Activated T-cell treated with anti-CD3 and anti-CD28 coated beads, Interleukin-2, amount 50 U/mL, for 24 hours (primary cell): ENCODE measurements at regions not wholly inside any gene's neighbourhood (a gene's known extent, or its start where the extent isn't known, plus 50 kb on each side); places are given as distances from the start of the nearest gene placed in this dataset.

Experiments
- DNase-seq: peaks from one replicate; pipeline ENCODE4 v3.0.0-alpha.2; 2020
- H3K27ac Mint-ChIP-seq: 2 replicates; pipeline ENCODE4 v1.8.0; 2020; ENCODE audit warnings: mild to moderate bottlenecking, mixed read lengths
- H3K27me3 Mint-ChIP-seq: 2 replicates; pipeline ENCODE4 v1.8.0; 2020; ENCODE audit warnings: mixed read lengths
- H3K36me3 Mint-ChIP-seq: 2 replicates; pipeline ENCODE4 v1.8.0; 2020; ENCODE audit warnings: low read depth, mixed read lengths
- H3K4me1 Mint-ChIP-seq: 2 replicates; pipeline ENCODE4 v1.8.0; 2020; ENCODE audit warnings: low read depth, mixed read lengths
- H3K4me3 Mint-ChIP-seq: 2 replicates; pipeline ENCODE4 v1.8.0; 2020; ENCODE audit warnings: mild to moderate bottlenecking, moderate library complexity, mixed read lengths
- H3K9me3 Mint-ChIP-seq: 2 replicates; pipeline ENCODE4 v1.8.0; 2020; ENCODE audit warnings: mixed read lengths

DNA sequence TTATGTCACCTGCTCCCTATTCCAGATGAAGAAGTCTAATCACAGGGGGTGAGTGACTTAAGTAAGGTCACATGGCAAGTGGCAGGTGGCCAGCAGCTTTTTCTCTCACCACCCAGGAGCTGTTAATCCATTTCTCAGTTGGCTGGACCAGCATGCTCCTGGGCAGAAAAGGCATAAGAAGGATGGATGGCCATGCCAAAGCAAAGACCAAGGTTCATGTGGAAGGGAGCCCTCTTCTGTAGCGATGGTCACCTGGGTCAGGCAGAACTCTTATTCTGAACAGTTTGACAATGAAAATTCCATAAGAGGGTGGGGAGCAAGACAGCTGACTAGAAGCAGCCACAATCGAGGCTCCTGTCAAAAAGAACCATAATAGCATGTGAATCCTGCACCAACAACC lies 538.1 kb downstream of the SUCLA2 start:
- no peak overlapping the region for H3K27ac Mint-ChIP-seq
- peaks cover 12% of the 10 kb centered on the region for H3K9me3 Mint-ChIP-seq
- no peak for DNase-seq
- no peaks in the 10 kb centered on the region for H3K4me1 Mint-ChIP-seq
- H3K36me3 Mint-ChIP-seq, result no peaks in the 10 kb centered on the region
- H3K27me3 Mint-ChIP-seq, result no peaks in the 10 kb centered on the region
- no peak overlapping the region for H3K4me3 Mint-ChIP-seq

DNA sequence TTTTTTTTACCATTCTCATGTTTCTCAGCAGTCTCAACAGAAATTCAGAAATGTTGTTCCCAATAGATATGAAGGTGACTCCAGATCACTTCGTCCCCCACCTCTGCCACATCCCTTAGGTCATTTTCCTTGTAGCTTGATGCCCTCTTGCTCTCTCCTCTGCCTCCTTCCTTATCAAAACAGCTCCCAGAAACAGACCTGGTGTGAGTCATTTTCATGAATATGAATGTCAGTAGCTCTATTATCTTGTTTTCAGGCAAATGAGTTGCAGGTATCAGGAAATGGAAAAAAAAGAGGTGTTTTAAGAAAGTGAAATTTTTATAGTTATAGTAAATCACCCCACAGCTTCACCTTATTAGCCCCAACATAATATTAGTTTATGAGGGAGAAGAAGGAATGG lies 539.3 kb downstream of the SUCLA2 start:
- no peak overlapping the region for H3K27ac Mint-ChIP-seq
- DNase-seq, result no peak
- no peak overlapping the region for H3K4me3 Mint-ChIP-seq
- peaks cover 6% of the 10 kb centered on the region for H3K9me3 Mint-ChIP-seq
- no peaks in the 10 kb centered on the region for H3K4me1 Mint-ChIP-seq
- no peaks in the 10 kb centered on the region for H3K36me3 Mint-ChIP-seq
- no peaks in the 10 kb centered on the region for H3K27me3 Mint-ChIP-seq

DNA sequence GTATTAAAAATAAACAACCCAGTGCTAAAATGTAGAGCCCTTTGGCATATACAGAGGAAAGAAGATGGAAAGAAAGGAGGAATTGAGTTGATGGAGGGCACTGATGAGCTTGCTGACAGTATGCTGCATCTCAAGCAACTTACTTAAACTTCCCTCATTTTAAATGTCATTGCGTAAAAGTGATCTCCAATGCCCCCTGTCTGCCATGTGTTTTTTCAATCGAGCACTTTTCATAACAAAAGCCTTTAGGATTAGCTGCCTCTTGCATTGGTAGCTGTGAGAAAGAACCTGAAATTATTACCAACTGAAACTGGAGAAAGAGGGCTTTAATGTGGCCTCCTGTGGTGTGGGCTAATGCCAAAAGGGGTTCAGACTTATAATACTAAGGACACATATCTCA lies 541.6 kb downstream of the SUCLA2 start:
- H3K9me3 Mint-ChIP-seq, result no peaks in the 10 kb centered on the region

DNA sequence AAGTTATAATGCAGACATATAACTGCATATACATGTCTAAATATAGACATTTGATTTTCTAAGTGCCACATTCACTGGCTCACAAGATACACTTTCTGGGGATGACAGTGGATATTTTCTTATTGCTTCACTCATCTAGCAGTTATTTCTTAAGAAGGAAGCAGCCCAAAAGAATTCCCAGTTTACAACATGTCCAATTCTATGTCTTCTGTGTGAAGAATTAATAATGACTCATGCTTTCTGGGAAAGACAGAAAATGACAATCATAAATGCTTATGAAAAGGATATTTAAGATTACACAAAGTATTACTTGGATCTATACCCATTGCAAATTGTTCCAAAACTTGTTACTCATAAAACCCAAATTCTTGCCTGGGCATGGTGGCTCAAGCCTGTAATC lies 543.4 kb downstream of the SUCLA2 start:
- H3K27me3 Mint-ChIP-seq, result no peaks in the 10 kb centered on the region
- no peak overlapping the region for H3K4me3 Mint-ChIP-seq

More for the DNA sequence above, 541.6 kb downstream of the SUCLA2 start:
- Mint-ChIP-seq H3K36me3 (no peaks in the 10 kb centered on the region), H3K27ac (no peak overlapping the region), H3K27me3 (no peaks in the 10 kb centered on the region), H3K4me1 (no peaks in the 10 kb centered on the region), H3K4me3 (no peak overlapping the region)
- DNase-seq, result no peak

DNA sequence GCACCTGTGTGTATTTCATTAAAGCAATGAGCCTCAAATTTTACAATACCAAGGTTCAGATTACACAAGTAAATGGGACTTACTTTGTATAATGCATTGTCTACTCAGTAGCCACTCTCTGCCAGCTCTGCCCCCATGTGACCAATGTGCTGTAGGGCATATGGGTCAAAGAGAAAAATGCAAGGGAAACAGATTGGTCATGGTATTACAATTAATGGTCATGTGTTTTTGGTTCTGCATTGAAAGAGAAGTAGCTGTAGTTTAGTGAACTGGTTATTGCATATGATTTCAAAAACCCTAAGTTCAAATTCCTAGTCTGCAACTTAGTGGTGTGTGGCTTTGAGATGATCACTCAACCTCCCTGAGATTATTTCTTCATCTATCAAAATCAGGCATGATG lies 545.4 kb downstream of the SUCLA2 start:
- peaks cover 2% of the 10 kb centered on the region for H3K9me3 Mint-ChIP-seq
- no peaks in the 10 kb centered on the region for H3K27me3 Mint-ChIP-seq
- no peak for DNase-seq
- H3K27ac Mint-ChIP-seq, result no peak overlapping the region
- H3K36me3 Mint-ChIP-seq, result no peaks in the 10 kb centered on the region
- no peak overlapping the region for H3K4me3 Mint-ChIP-seq
- H3K4me1 Mint-ChIP-seq, result no peaks in the 10 kb centered on the region

More for the DNA sequence above, 543.4 kb downstream of the SUCLA2 start:
- H3K27ac Mint-ChIP-seq, result no peak overlapping the region
- no peaks in the 10 kb centered on the region for H3K4me1 Mint-ChIP-seq
- no peaks in the 10 kb centered on the region for H3K36me3 Mint-ChIP-seq
- no peaks in the 10 kb centered on the region for H3K9me3 Mint-ChIP-seq
- no peak for DNase-seq

DNA sequence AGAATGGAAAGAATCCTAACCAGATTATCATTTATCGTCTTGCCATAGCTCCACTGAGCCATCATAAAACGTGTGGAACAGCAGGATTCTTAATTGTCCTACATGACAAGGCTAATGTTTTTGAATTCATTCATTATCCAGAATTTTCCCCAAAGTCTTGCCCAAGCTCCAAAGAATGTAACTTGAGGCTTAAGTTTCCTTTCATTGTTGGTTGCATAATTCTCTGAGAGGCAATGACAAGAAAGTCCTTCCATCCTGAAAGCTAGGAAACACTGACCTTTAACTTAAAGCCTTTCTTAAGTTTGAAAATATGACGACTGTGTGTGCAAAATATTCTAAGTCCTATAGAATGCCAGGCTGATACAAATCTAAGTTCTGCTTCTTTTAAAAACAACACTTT lies 546.1 kb downstream of the SUCLA2 start:
- no peaks in the 10 kb centered on the region for H3K27me3 Mint-ChIP-seq
- no peak overlapping the region for H3K4me3 Mint-ChIP-seq
- H3K9me3 Mint-ChIP-seq, result peaks cover 2% of the 10 kb centered on the region
- H3K4me1 Mint-ChIP-seq, result no peaks in the 10 kb centered on the region
- DNase-seq, result no peak
- no peak overlapping the region for H3K27ac Mint-ChIP-seq
- no peaks in the 10 kb centered on the region for H3K36me3 Mint-ChIP-seq

DNA sequence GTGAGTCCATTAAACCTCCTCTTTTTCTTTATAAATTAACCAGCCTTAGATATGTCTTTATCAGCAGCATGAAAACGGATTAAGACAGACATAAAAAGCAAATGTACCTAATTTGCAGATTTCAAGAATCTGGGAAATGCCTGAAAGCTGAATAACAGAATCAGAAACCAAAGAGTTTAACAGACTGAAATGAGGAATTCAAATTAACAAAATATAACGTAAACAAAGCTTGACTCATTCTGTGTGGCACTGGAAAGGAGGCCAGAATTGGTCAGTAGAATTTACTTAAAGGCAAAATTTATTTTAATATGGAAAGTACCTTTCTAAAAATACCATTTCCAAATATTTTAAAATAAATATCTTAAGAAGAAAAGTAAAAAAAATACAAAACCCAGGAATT lies 540.6 kb upstream of the HTR2A start:
- no peaks in the 10 kb centered on the region for H3K27me3 Mint-ChIP-seq
- no peak for DNase-seq
- no peaks in the 10 kb centered on the region for H3K4me1 Mint-ChIP-seq
- H3K9me3 Mint-ChIP-seq, result peaks cover 13% of the 10 kb centered on the region
- no peak overlapping the region for H3K27ac Mint-ChIP-seq
- no peaks in the 10 kb centered on the region for H3K36me3 Mint-ChIP-seq
- no peak overlapping the region for H3K4me3 Mint-ChIP-seq

DNA sequence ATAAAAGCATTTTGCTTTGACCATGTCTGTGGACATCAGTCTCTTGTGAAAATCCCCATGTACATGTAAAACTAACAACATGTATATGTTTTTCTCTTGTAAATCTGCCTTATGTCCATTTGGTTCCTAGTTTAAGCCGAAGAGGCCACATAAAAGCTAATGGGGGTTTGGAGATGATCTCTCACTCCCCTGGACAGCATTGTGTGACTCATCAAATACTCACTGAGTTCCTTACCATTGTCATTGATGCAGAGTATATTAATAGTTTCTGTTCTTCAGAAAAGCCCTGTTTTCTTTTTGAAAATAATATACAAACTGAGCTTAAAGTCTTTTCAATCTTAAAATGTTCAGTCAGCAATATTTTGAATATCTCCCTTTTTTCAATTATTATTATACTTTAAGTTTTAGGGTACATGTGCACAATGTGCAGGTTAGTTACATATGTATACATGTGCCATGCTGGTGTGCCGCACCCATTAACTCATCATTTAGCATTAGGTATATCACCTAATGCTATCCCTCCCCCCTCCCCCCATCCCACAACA lies 536.7 kb upstream of the HTR2A start:
- H3K36me3 Mint-ChIP-seq, result no peaks in the 10 kb centered on the region
- H3K27me3 Mint-ChIP-seq, result no peaks in the 10 kb centered on the region
- H3K4me3 Mint-ChIP-seq, result no peak overlapping the region
- no peak overlapping the region for H3K27ac Mint-ChIP-seq
- no peaks in the 10 kb centered on the region for H3K4me1 Mint-ChIP-seq
- no peak for DNase-seq
- peaks cover 13% of the 10 kb centered on the region for H3K9me3 Mint-ChIP-seq

DNA sequence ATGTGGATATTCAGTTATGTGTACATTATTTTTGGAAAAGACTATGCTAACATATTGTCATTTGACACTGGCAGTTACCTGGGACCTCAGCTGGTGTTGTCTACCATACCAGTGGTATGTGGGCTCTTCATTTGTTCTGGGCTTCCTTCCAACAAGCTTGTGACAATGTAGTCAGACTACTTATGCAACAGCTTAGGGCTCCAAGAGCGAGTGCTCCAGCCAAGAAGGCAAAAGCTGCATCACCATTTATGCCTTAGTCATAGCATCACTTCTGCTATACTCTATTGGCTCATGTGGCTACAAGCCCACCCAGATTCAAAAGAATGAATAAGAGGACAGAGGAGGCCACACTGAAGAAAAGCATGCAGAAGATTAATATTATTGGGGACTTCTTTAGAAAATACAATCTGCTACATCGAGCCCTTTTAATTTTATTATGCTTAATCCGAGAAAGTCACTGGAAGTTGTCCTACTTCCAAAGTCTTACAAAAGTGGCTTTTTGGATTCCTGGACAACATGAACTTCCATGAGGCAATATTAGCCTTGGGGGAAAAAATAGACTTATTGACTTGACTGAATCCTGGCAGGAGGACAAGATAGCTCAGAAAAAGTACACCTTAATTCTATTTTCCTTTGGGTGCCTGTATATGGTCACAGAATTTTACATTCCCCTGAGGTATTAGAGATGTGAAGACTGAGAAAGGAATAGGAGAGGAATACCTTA lies 529.4 kb upstream of the HTR2A start:
- no peak for DNase-seq
- no peak overlapping the region for H3K27ac Mint-ChIP-seq
- no peaks in the 10 kb centered on the region for H3K27me3 Mint-ChIP-seq
- no peaks in the 10 kb centered on the region for H3K36me3 Mint-ChIP-seq
- no peaks in the 10 kb centered on the region for H3K4me1 Mint-ChIP-seq
- no peak overlapping the region for H3K4me3 Mint-ChIP-seq
- no peaks in the 10 kb centered on the region for H3K9me3 Mint-ChIP-seq

DNA sequence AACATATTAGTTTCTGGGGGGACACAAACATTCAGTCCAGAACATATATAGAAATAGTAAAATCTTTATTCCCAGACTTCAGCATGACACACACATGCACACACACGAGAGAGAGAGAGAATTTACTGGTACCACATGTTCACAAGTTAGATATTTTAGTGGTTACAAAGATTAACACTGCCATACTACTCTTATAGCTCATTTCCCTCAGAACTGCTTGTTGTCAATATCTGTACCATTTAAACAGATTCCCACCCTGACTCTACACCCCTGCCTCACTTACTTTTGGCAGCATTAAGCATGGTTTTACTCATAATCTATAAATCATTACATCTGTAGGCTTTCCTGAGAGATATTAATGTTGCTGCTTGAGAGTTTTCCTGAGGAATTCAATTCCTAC lies 524.7 kb upstream of the HTR2A start:
- Mint-ChIP-seq H3K27me3 (no peaks in the 10 kb centered on the region), H3K27ac (no peak overlapping the region), H3K36me3 (no peaks in the 10 kb centered on the region), H3K4me1 (no peaks in the 10 kb centered on the region), H3K9me3 (no peaks in the 10 kb centered on the region), H3K4me3 (no peak overlapping the region)
- DNase-seq, result no peak

DNA sequence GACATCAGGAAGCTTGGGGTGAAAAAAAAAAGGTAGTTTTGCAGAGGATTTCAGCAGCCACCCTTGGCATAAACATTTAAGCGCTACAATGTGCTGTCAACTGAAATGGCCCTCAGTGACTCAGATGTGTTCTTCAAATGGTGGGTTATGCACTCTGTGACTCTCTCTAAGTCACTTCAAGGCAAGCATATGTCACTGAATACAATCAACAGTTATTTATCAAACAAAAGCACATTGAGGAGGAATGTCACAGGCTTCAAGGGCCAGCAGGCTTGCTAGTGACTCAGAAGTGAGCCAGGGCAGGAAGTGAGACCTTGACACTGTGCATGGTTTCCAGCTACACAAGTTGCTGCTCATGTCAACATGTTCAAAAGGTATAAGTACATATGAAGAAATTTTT lies 523.7 kb upstream of the HTR2A start:
- H3K4me1 Mint-ChIP-seq, result no peaks in the 10 kb centered on the region
- DNase-seq, result no peak
- no peak overlapping the region for H3K27ac Mint-ChIP-seq
- no peaks in the 10 kb centered on the region for H3K36me3 Mint-ChIP-seq
- H3K27me3 Mint-ChIP-seq, result no peaks in the 10 kb centered on the region
- no peak overlapping the region for H3K4me3 Mint-ChIP-seq
- no peaks in the 10 kb centered on the region for H3K9me3 Mint-ChIP-seq

DNA sequence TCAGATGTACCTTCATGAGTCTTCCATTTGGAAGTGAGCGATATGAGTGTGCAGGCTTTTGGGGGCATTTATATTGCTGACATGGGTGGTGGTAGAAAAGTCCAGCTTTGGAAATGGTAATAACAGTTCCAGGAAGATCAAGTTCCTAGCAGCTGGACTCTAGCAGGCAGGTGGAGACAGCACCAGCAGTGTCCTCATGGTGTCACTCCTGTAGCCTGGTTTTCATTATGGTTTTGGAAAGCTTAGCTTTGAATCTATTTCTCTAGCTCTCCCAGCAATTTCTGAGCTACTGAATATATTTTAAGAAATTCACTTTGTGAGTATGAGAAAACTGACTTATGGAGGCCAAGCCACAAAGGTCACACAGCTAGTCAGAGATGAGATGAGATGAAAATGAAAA lies 523.2 kb upstream of the HTR2A start:
- Mint-ChIP-seq H3K4me1 (no peaks in the 10 kb centered on the region), H3K4me3 (no peak overlapping the region), H3K9me3 (no peaks in the 10 kb centered on the region), H3K36me3 (no peaks in the 10 kb centered on the region), H3K27ac (no peak overlapping the region), H3K27me3 (no peaks in the 10 kb centered on the region)
- DNase-seq, result no peak

DNA sequence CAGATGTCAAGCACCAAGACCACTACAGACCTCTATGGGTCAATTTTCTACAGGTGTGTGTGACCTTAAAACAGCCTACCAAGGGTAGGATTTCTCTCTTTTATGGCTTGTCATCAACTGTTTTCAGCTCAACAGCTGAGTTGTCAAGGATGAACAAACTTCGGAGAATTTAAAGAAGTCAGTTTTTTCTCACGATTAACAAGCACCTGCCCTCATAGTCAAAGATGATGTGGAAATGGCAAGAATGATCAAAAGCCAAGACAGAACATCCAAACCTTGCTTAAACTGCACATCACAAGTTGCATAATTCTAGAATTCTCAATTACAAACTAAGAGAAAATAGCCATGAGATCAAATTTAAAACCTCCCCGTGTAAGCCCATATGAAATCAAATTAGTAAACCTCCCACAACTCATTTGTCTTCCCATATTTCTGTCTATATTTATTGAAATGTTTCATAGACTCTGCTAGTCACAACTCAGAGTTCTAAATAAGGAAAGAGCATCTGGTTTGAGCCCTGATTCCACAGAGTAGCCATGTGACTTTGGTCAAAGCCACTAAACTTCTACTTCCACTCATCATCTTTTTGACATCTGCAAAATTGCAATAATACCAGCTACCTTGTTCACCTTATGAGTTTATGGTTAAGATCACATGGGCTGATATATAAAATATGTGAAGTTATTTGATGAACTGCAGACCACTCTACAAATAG lies 521.5 kb upstream of the HTR2A start:
- Mint-ChIP-seq H3K4me3 (no peak overlapping the region), H3K4me1 (no peaks in the 10 kb centered on the region), H3K27me3 (no peaks in the 10 kb centered on the region), H3K27ac (no peak overlapping the region), H3K9me3 (no peaks in the 10 kb centered on the region), H3K36me3 (no peaks in the 10 kb centered on the region)
- DNase-seq, result no peak

DNA sequence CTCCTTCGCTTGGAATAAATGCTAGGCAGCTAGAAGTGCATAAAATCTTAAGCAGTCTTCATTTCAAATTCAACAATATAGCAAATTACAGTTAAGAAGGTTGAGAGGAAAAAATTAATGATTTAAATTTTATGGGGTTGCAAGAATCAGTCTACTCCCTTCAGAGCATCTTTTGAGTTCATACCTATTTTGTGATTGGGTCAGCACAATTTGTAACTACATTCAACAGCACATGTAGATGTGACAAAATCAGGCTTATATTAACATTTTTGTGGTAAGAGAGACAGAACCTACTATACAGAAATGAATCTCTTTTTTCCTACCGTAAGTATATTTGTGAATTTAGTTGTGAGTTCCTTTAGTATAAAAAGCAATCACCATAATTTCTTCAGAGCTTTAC lies 520.6 kb upstream of the HTR2A start:
- Mint-ChIP-seq H3K4me3 (no peak overlapping the region), H3K27me3 (no peaks in the 10 kb centered on the region), H3K27ac (no peak overlapping the region), H3K9me3 (no peaks in the 10 kb centered on the region), H3K4me1 (no peaks in the 10 kb centered on the region), H3K36me3 (no peaks in the 10 kb centered on the region)
- no peak for DNase-seq

DNA sequence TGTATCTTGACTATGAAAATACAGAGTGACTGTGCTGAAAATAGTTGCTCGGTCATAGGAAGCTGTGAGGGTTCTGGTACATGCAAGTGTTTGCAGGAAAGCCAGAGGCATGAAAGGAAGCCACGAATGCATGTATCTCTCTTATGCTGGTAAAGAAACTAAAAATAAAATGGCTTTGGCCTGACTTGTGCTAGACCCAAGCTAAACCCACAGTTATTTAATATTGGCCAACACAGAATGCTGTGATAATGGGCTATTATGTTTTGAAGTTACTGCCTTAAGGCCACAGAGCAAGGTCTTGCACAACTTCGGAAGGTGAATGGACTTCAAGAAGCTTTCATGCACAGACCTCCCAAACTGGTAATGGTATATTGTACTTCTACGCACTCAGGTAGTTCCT lies 518.2 kb upstream of the HTR2A start:
- Mint-ChIP-seq H3K4me1 (no peaks in the 10 kb centered on the region), H3K27ac (no peak overlapping the region), H3K9me3 (no peaks in the 10 kb centered on the region), H3K4me3 (no peak overlapping the region), H3K36me3 (no peaks in the 10 kb centered on the region), H3K27me3 (no peaks in the 10 kb centered on the region)
- DNase-seq, result no peak
